ENCODE measurements at regions not wholly inside any gene's neighbourhood (a gene's known extent, or its start where the extent isn't known, plus 50 kb on each side); places are given as distances from the start of the nearest gene placed in this dataset.

GRCh38 chr2:195606179-195606578 is 50.8 kb upstream of the SLC39A10 start:
- DNase-seq = no peak

- no peak for DNase-seq
These were observed 52.3 kb upstream of the SLC39A10 start for GRCh38 chr2:195604706-195605105.

DNA sequence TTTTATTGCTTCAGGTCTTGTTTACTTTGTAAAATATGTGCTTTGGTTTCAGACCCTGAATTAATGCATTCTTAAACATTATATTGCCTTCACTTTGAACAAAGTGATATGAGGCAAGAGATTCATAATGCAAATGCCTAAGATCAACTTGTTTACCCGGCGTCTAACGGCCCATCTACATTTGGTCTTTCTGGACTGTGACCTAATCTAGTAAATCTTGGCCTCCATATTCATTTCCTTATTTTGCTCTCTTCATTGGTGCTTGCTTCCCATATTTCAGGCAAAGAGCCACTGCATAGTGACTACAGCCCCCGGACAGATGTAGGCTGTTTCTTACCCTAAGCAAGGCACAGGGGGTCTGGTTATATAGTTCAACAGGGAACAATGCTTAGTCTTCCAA is 53.0 kb upstream of the SLC39A10 start:
- DNase-seq = no peak

DNA sequence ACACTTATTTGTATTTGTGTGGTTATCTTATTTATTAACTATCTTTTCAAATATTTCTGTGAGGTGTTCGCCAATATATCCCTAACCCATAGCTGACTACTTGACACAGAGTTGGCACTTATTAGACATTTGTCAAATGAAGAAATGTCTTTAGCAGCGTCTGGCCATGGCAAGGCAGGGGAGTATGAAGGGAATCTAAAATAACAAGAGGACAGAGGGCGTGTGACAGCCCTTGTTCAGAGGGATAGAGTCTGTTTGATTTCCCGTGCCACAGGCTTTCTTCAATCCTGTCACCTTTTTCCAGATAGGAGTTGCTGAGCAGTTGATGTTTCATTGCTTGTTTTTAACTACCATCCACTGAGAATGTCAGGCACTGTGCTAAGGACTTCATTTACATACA is 53.6 kb upstream of the SLC39A10 start:
- no peak for DNase-seq

- DNase-seq = no peak
These were observed 54.3 kb upstream of the SLC39A10 start for GRCh38 chr2:195602687-195603086.

DNA sequence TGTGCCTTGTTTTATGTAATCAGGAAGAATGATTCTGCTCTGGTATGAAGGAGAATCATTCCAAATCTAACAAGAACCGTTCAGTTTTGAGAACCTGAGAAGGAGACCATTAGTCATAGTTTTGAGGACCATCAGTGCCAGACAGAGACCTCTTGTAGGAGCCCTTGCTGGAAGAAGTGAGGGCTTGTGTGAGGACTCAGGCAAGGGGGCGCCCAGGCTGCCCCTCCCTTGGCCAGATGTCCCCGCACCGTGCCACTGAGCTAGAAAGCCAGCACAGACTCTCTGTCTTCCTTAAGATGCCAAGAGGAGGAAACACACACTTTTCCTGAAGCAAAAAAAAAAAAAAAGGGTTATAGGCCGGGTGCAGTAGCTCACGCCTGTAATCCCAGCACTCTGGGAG is 55.7 kb upstream of the SLC39A10 start:
- DNase-seq = no peak

DNA sequence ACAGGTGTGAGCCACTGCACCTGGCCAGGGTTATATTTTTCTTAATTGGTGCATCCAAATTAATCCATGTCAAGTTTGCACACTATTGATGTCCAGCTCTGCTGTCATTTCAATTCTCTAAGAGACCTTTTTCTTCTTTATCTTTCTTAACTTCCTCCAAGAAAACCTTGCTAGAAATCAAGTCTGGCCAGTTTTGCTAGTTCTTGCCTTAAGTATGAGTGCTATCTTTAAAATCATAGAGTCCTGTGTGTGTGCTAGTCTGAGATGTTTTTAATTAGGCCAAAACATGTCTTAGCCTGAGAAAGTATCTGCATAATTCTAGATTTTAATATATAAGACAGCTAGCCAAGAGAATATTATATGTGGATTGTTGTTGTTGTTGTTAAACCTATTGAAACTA is 56.2 kb upstream of the SLC39A10 start:
- no peak for DNase-seq

DNA sequence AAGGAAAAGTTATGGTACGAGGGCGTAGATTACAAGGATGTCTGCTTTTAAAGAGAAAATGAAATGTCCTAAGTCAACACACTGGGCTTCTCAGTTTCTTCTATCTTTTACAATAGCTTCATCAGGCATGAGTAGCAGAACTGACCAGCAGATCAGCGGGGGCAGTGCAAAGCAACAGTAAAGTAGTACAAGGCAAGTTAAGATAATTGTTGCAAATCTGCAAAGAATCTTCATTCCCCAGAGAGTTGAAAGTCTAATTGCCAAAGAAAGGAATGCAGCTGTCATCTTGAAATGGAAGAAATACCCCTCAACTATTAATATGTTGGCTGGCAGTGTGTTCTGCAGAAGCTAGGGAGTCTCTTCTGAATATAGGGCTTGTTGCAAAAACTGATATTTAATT is 60.2 kb upstream of the SLC39A10 start:
- no peak for DNase-seq

DNA sequence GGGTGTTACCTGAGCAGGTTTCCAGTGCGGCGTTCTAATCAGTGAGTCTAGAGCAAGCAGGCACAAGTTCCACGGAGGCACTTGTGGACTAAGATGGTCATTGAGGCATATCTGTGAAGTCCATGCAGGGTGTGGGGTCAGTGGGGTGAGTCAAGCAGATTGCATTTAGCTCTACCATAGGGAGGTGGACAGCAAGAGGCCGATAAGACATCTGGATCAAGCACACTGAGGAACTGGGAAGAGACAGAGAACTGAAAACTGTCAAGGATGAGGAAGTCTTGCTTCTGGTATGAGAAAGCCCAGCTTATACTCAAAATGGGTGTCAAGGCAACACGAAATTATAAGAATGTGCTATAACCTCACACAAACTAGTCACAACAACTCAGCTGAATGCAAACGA is 61.2 kb upstream of the SLC39A10 start:
- DNase-seq = no peak

- no peak for DNase-seq
These were observed 61.9 kb upstream of the SLC39A10 start for GRCh38 chr2:195594919-195595694.

DNA sequence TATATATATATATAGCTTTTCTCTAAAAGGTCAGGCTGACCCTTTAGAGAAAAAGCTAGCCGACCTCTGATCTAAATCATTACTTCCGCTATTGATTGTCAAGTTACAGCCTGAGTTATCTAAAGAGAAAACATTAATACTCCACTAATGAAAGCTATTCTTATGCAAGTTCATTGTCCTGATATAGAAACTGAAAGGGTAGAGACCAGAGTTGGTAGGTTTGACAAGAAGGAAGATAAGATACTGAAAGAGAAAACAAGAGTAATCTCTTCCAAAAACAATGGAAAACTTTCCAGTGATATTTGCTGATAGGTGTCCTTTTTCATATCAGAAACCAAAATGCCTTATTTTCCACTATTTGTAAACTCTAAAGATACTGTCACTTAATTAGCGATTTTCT is 62.8 kb upstream of the SLC39A10 start:
- DNase-seq = no peak

DNA sequence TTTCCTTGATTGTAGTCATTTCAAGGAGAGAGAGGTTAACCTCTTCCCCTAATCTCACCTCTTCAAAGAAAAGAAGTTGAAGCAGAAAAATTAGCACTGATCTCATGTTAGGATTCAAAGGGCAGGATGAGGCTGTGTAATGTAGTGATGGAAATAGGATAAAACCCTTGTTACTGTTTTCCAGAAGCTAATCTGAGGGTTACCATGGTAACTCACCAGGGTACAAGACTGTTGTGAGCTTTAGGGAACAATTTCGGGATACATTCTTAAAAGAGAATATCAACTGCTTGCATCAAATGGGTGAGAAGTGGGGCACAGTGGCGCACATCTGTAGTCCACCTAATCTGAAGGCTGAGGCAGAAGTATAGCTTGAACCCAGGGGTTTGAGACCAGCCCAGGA is 64.9 kb upstream of the SLC39A10 start:
- DNase-seq = no peak

- no peak for DNase-seq
These were observed 66.2 kb upstream of the SLC39A10 start for GRCh38 chr2:195590861-195591205.

DNA sequence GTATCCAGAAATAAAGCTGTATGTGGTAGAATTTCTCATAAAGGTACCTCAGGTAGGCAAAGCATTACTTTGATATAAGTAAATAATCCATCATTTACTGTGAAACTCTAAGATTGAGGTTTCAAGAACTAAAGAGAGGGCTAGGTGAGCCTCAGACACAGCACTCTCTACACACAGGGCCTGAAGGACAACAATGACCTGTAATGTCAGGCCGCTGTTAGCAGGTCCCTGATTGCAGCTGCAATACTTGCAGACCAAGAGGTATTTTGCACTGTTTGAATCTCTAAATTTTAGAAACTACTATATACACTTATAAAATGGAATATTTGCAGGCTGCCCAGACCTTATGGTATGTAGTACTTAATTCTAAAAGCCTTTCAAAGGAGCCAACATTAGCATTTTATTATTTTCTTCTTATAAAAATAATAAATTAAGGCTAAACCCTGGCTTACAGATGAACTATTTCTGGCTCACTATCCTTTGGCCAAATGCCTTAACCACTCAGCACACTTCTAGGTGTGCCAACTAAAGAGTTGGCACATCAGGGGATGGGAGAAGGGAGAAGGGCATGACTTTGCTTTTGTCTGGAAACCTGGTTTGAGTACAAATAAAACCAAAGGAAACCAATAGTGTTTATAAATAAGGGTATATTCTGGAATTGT is 66.7 kb upstream of the SLC39A10 start:
- DNase-seq = no peak

DNA sequence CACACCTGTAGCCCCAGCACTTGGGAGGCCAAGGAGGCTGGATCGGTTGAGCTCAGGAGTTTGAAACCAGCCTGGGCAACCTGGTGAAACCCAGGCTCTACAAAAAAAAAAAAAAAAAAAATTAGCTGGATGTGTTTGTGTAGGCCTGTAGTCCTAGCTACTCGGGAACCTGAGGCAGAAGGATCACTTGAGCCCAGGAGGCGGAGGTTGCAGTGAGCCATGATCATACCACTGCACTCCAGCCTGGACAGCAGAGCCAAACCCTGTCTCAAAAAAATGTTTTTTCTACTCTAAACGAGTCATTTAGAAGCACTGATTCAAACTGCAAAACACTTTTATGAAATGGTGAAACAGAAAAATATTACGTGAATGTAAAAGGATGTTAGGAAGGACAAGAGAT is 69.1 kb upstream of the SLC39A10 start:
- no peak for DNase-seq

DNA sequence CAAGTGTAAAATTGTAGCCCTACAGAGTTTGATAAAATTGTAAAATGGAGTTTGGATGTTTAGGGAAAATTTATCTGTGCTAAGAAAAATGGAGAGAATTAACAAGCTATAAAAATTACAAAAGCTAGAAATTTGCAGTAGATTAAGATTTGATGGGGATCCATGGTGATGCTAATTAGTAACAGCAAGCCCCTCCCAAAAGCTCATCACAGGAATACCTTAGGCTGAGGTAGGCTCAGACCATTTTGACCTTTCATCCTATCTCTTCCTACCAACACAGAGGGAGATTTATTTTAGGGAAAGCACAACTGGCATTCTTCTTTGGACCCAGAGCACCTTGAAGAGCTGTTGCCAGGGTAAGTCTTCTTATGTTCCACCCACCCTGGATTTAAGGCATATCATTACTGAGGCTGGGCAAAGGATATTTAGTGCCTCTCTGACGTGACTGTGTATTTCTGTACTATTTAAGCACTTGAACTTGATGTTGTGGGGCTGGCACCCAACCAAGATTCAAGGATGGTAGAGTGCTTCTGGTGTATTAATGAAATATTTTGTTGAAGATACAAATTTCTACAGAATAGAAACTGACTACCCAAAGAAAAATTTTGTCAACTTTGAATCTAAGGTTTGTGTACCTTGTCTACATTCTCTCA is 70.8 kb upstream of the SLC39A10 start:
- DNase-seq = no peak

GRCh38 chr2:195582188-195582587 is 74.8 kb upstream of the SLC39A10 start:
- no peak for DNase-seq

DNA sequence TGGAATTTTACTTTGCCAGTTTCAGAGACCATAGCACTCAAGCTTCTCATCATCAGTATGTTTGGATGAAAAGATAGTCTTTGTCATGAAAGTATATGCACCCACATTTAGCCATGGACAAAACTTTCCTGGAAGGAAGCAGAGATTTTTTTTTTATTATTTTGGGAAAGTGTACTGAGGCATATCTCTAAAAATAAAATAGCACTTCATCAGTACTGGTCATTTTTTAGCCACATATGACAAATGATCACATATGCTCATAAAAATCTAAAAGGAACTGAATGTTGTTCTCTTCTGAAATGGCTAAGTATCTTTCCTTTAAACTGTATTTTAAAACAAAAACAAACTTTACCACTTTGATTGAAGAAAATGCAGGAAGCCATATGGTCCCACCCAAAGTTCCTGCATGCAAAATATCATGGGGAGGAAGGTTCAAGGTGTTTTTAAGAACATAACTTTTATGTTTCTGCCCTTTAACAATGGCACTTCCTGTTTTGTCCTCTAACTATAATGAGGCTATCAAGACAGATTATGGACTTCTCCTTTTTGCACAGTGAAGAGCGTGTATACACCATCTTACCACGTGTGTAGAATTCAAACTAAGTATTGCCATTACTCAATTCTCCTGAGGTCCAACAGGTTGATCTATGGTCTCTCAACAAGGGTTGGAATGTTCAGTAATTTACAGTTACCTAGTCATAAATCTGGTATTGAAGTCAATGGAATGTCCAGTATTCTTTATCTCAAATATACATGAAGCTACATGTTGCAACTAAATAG is 77.1 kb upstream of the SLC39A10 start:
- DNase-seq = peak in 1 of 3 experiments; percentile 5

DNA sequence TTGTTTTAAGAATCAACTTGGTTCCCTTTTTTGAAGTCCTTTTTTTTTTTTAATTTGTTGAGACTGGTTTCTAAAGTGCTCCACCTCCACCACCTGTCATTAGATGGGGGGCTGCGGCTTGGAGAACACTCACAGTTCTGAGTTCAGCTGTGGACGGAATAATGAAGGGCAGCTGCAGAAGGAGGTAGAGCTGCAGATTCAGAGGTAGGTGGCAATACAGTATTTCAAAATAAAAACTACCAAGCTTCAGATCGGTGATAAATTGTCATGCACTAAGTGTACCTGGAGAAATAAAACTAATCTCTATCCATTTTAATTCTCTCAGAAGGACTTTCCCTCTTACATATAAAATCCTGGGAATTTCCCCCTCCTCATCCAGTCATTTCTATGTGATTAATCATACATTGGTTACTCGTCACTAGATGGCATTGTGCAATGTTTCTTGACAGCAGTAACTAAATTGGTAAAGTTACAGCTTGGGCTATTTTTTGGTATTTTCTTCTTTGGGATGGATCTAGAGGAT is 81.1 kb upstream of the SLC39A10 start:
- DNase-seq = peak in 2 of 3 experiments; percentile 14 to 69

GRCh38 chr2:195575016-195575415 is 82.0 kb upstream of the SLC39A10 start:
- no peak for DNase-seq

DNA sequence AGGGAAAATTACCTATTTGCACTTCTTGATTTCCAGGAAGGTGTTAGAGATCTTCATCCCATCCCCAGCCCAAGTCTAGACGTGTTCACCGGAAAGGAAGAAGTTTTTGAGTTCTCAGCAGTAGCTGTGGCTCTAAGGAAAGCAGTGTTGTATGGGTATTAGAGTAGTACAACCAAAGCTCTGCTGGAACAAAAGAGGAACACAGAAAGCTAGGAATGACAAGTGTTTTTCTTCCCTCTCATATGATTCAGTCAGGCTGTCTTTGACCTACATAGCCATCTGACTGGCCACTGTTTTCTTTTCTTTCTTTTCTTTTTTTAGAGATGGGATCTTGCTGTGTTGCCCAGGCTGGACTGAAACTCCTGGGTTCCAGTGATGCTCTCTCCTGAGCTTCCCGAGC is 82.7 kb upstream of the SLC39A10 start:
- DNase-seq = no peak

GRCh38 chr2:195572895-195573683 is 83.9 kb upstream of the SLC39A10 start:
- no peak for DNase-seq

All from NCI-H1417 (cell line).